OCI-LY7 (cell line): ENCODE measurements at regions not wholly inside any gene's neighbourhood (a gene's known extent, or its start where the extent isn't known, plus 50 kb on each side); places are given as distances from the start of the nearest gene placed in this dataset.
"Not testable (repeated sequence)": the region's sequence is repeated elsewhere in the genome, so short reads cannot be mapped to it uniquely, and the experiment has no call there.

ENCODE experiments used
- BruUV-seq: library from RNA; stranded (reverse); fragments of 400-500 nt; replicated peaks from 2 replicates; lab custom pipeline; 2021; lab: Mats Ljungman, UMichigan
- CTCF ChIA-PET: fragments of 300-600 bp; sonication (Branson Sonifier 250); formaldehyde crosslinking; loops from one replicate; lab custom pipeline; 2022; ENCODE audit warnings: antibody characterized with exemption; ENCODE audit not compliant: unreplicated experiment; lab: Charles Lee
- POLR2A ChIA-PET: fragments of 300-600 bp; sonication (Branson Sonifier 250); formaldehyde crosslinking; loops from one replicate; lab custom pipeline; 2022; ENCODE audit warnings: antibody characterized with exemption; lab: Charles Lee
- DNase-seq: peaks from one replicate; pipeline ENCODE4 v3.0.0-alpha.2; 2015; ENCODE audit warnings: low spot score
- H2AFZ ChIP-seq: fragments of 200-600 bp; sonication (generic), shearing (Covaris generic); 2 replicates; pipeline ENCODE4 v1.6.1; 2014; ENCODE audit warnings: mild to moderate bottlenecking, antibody characterized with exemption, low read length, moderate library complexity
- H3K27ac ChIP-seq: fragments of 200-600 bp; sonication (generic); 2 replicates; pipeline ENCODE4 v1.5.1; 2014; ENCODE audit warnings: mixed run types, low read depth, mild to moderate bottlenecking, moderate library complexity, low read length, inconsistent platforms; ENCODE audit not compliant: poor library complexity, severe bottlenecking
- H3K36me3 ChIP-seq: fragments of 200-600 bp; sonication (generic); 2 replicates; pipeline ENCODE4 v1.6.1; 2014; ENCODE audit warnings: mild to moderate bottlenecking, antibody characterized with exemption, low read length, moderate library complexity, mixed read lengths; ENCODE audit not compliant: insufficient read depth
- H3K4me1 ChIP-seq: fragments of 200-600 bp; sonication (generic); 2 replicates; pipeline ENCODE4 v1.5.1; 2014; ENCODE audit warnings: mild to moderate bottlenecking, low read length; ENCODE audit not compliant: insufficient read depth, poor library complexity, severe bottlenecking
- H3K4me2 ChIP-seq: fragments of 200-600 bp; sonication (generic); 2 replicates; pipeline ENCODE4 v1.6.1; 2014; ENCODE audit warnings: mild to moderate bottlenecking, low read length
- H3K4me3 ChIP-seq: fragments of 200-600 bp; sonication (generic); 2 replicates; pipeline ENCODE4 v1.5.1; 2014; ENCODE audit warnings: mild to moderate bottlenecking, low read depth, low read length; ENCODE audit not compliant: poor library complexity, severe bottlenecking
- H3K79me2 ChIP-seq: fragments of 200-600 bp; sonication (generic); 2 replicates; pipeline ENCODE4 v1.6.1; 2016; ENCODE audit warnings: low read depth, mild to moderate bottlenecking, low read length, moderate library complexity, mixed read lengths; ENCODE audit not compliant: insufficient read depth
- H3K9me2 ChIP-seq: fragments of 200-600 bp; sonication (generic); 2 replicates; pipeline ENCODE4 v1.6.1; 2016; ENCODE audit warnings: mild to moderate bottlenecking, low read length, mixed read lengths; ENCODE audit not compliant: insufficient read depth
- H3K9me3 ChIP-seq: fragments of 200-600 bp; sonication (generic); 2 replicates; pipeline ENCODE4 v1.6.1; 2014; ENCODE audit warnings: mild to moderate bottlenecking, mixed run types, low read length, mixed read lengths
- H4K20me1 ChIP-seq: fragments of 200-600 bp; sonication (generic); 2 replicates; pipeline ENCODE4 v1.6.1; 2014; ENCODE audit warnings: mild to moderate bottlenecking, antibody characterized with exemption, low read length, moderate library complexity, mixed read lengths; ENCODE audit not compliant: insufficient read depth
- EZH2phosphoT487 ChIP-seq: fragments of 200-600 bp; sonication (generic); IDR thresholded peaks from 2 replicates; pipeline ENCODE4 v1.6.1; 2018; ENCODE audit warnings: low read depth, borderline replicate concordance, mild to moderate bottlenecking, mixed run types, antibody characterized with exemption, low read length, moderate library complexity, mixed read lengths
- intact Hi-C: fragments of 100-400 bp; cut with micrococcal nuclease; formaldehyde crosslinking; loops from one replicate; pipeline ENCODE4 v1.10.0; 2022; ENCODE audit not compliant: unreplicated experiment
- TF ChIP-seq, protein P1 (sequence below): fragments of 200-600 bp; sonication (generic); conservative IDR thresholded peaks from 2 replicates; pipeline ENCODE4 v1.5.1; 2014; ENCODE audit warnings: mild to moderate bottlenecking, antibody characterized with exemption, low read length, moderate library complexity, mixed read lengths

DNA sequence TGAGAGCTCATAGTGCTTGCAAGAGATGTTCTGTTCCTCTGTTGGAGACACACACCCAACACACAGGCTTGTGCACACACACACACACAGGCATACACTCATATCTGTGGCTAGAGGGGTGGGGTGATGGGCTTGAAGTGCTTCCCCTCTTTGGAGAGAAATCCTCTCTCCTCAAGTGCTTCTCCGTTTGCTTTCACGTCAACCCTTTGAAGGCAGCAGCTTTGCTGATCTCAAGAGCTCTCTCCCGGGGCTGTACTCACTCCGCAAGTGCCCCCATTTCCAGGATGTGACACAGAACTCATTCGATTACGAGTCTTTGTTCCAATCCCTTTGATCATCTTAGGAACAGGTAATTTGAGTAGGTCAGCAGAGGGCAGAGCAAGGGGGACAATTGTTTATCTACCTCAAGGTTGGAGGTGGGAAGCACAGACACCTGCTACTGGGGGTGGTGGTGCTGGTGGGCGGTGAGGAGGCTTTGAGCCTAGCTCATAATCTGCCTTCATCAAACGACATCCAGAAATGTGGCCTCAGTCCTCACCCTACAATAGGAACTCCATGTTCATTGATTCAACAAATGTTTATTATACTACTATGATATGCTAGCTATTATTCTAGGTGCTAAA is 529.8 kb upstream of the CADM1 start:
- Histone ChIP-seq H3K4me1 (no peaks in the 10 kb centered on the region), H3K4me3 (no peak overlapping the region), H4K20me1 (no peaks in the 10 kb centered on the region), H3K36me3 (no peaks in the 10 kb centered on the region), H3K4me2 (no peak overlapping the region), H3K9me3 (no peaks in the 10 kb centered on the region), H3K9me2 (no peaks in the 10 kb centered on the region), H2AFZ (no peak overlapping the region), H3K79me2 (no peaks in the 10 kb centered on the region), H3K27ac (no peak overlapping the region)
- BruUV-seq: no TSS peak
- TF ChIP-seq, protein P1, sequence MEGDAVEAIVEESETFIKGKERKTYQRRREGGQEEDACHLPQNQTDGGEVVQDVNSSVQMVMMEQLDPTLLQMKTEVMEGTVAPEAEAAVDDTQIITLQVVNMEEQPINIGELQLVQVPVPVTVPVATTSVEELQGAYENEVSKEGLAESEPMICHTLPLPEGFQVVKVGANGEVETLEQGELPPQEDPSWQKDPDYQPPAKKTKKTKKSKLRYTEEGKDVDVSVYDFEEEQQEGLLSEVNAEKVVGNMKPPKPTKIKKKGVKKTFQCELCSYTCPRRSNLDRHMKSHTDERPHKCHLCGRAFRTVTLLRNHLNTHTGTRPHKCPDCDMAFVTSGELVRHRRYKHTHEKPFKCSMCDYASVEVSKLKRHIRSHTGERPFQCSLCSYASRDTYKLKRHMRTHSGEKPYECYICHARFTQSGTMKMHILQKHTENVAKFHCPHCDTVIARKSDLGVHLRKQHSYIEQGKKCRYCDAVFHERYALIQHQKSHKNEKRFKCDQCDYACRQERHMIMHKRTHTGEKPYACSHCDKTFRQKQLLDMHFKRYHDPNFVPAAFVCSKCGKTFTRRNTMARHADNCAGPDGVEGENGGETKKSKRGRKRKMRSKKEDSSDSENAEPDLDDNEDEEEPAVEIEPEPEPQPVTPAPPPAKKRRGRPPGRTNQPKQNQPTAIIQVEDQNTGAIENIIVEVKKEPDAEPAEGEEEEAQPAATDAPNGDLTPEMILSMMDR: no peak
- no peak for TF ChIP-seq EZH2phosphoT487
- POLR2A ChIA-PET: interaction anchor here (0.7 to 1.1 kb wide), 2 partner anchors 31 to 377 kb away, joined by 3 to 4 read pairs; no protein-coding TSS in a partner anchor
- DNase-seq: no peak
- intact Hi-C loops: no loop called here
- CTCF ChIA-PET: no interaction called here

DNA sequence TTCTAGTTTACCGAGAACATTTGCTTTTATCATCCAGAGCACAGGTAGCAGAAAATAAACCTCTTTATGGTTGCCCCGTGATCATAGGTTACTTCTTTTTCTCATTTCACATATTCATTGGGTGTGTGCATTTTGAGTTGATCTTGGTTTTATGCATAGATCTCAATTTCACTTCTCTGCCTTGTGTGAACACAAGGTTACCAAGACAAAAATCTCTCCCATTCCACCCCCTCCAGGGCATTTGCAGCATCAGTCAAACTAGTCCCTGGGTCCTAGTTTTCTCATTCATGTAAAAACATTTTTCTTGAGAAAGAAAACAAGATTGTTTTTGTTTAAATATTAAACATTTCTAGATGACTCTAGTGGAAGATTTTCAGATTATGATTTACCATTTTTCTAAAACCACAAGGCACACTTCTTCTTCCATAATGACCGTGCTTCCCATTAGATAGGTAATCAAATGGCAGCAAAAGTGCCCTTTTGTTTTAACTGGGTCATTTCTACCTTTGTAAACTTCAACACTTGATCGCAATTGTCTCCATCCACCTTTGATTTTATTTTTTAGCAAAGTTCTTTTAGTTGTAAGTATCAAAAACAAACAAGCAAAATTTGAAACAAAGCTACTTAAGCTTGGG is 526.6 kb upstream of the CADM1 start:
- no peaks in the 10 kb centered on the region for H3K36me3 ChIP-seq
- TF ChIP-seq, protein P1: no peak
- TF ChIP-seq EZH2phosphoT487: no peak
- no peaks in the 10 kb centered on the region for H3K9me2 ChIP-seq
- no peaks in the 10 kb centered on the region for H4K20me1 ChIP-seq
- H3K79me2 ChIP-seq: no peaks in the 10 kb centered on the region
- H3K4me3 ChIP-seq: no peak overlapping the region
- ChIA-PET CTCF (no interaction called here), POLR2A (interaction anchor here (0.6 kb wide), 1 partner anchor 14 kb away, joined by 4 read pairs; no protein-coding TSS in a partner anchor)
- DNase-seq: no peak
- BruUV-seq: no TSS peak
- no peak overlapping the region for H2AFZ ChIP-seq
- no peak overlapping the region for H3K27ac ChIP-seq
- H3K4me2 ChIP-seq: no peak overlapping the region
- intact Hi-C loops: no loop called here
- no peaks in the 10 kb centered on the region for H3K9me3 ChIP-seq
- no peaks in the 10 kb centered on the region for H3K4me1 ChIP-seq

DNA sequence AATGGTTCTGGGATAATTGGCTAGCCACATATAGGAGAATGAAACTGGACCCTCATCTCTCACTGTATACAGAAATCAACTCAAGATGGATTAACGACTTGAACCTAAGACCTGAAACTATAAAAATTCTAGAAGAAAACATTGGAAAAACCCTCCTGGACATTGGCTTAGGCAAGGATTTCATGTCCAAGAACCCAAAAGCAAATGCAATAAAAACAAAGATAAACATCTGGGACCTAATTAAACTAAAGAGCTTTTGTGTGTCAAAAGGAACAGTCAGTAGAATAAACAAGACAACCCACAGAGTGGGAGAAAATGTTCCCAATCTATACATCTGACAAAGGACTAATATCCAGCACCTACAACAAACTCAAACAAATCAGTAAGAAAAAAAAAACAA is 524.3 kb upstream of the CADM1 start:
- H3K9me3 ChIP-seq, H2AFZ ChIP-seq, H3K27ac ChIP-seq, H3K36me3 ChIP-seq, H3K4me3 ChIP-seq, BruUV-seq, H4K20me1 ChIP-seq, DNase-seq, H3K9me2 ChIP-seq, CTCF ChIA-PET, intact Hi-C loops, H3K79me2 ChIP-seq, POLR2A ChIA-PET, H3K4me2 ChIP-seq, H3K4me1 ChIP-seq: not testable (repeated sequence)
